ENCODE measurements at regions not wholly inside any gene's neighbourhood (a gene's known extent, or its start where the extent isn't known, plus 50 kb on each side); places are given as distances from the start of the nearest gene placed in this dataset.
"Not testable (repeated sequence)": the region's sequence is repeated elsewhere in the genome, so short reads cannot be mapped to it uniquely, and the experiment has no call there.

DNA sequence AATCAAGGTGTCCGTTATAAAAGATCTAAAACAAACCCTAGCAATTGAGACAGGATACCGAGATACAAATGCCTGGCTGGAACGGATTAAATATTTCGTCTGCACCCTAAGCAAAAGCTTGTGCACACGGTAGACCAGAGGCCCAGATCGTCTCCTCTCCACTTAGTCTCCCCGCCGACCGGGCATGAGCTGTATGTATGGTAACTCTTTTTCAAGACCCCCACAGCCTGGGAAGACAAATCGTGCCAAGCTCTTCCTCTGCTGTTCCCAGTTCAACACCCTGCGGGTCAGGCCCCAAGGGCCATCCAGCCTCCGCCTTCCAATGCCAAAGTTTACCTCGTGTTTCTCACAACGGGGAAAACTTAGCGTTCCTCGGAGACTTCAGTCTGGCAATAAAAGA, 285.7 kb upstream of the GALNT17 start:
- DNase-seq (ENCODE audit: low read depth), result no peak

DNA sequence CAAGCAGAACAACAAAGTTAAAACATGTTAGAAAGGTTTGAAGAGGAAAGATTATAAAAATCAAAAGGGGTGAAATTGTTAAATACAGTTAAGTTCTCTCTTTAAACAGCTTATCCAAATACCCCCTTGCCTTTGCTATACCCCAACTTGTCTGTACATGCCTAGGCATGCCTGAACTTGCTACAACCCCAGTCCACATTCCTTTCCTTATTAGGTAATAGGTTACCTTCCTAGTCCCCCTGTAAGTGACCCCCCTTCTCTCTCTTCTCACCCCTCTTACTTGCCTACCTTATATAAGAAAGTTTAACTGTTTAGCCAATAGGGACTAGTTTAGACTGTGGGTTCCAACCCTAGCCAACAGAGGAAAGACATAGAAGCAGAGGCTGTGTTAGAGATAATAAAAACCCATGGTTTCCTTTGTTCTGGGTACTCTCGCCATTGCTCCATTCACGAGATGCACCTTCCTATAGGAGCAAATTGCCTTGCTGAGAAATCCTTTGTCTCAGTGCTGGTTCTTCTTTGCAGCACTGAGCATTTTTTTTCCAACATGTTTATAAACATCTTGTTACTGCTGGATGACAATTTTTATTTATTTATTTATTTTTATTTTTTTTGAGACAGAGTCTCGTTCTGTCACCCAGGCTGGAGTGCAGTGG, 282.2 kb upstream of the GALNT17 start:
- no peak for DNase-seq (ENCODE audit: low read depth)

DNA sequence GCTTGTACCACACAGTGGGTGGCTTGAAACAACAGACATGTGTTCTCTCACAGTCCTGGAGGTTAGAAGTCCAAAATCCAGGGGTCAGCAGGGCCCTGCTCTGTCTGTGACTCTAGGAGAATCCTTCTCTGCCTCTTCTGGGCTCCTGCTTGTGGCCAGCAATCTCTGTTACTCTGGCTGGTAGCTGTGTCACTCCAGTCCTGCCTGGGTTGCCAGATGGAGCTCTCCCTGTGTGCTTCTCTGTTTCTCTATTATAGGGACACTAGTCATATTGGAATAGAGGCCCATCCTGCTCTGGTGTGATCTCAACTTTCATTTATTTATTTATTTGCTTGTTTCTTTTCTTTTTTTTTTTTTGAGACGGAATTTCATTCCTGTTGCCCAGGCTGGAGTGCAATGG, 276.6 kb upstream of the GALNT17 start:
- DNase-seq (ENCODE audit: low read depth), result no peak

DNA sequence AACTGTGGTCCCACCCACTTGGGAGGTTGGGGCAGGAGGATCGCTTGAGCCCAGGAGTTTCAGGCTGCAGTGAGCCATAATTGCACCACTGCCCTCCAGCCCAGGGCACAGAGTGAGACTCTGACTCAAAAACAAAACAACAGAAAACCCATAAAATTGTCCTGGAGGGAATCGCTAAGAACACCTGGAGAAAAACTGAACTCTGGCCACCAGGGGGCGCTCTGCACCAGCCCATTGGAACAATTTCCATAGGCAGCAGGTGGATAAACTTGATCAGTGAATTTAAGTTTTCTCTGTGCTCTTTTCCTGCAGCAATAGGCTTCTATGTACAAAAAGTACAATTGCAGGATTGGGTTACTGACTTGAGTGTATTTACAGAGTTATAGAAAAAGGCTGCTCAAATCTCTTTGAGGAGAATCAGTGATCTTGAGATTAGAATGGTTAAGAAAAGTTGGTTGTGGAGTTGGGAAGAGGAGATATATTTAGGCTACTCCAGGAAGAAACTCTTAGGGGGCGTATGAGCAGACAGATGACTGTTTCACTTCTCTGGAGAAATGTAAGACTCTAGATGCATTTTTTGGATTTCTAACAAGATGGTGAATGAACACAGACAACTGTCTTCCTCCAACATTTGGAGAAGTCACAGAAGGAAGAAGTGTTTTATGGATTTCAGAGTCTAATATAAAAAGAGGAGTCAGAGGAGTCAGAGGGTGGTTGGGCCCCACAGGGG, 274.9 kb upstream of the GALNT17 start:
- peak; percentile 34 for DNase-seq (ENCODE audit: low read depth)

DNA sequence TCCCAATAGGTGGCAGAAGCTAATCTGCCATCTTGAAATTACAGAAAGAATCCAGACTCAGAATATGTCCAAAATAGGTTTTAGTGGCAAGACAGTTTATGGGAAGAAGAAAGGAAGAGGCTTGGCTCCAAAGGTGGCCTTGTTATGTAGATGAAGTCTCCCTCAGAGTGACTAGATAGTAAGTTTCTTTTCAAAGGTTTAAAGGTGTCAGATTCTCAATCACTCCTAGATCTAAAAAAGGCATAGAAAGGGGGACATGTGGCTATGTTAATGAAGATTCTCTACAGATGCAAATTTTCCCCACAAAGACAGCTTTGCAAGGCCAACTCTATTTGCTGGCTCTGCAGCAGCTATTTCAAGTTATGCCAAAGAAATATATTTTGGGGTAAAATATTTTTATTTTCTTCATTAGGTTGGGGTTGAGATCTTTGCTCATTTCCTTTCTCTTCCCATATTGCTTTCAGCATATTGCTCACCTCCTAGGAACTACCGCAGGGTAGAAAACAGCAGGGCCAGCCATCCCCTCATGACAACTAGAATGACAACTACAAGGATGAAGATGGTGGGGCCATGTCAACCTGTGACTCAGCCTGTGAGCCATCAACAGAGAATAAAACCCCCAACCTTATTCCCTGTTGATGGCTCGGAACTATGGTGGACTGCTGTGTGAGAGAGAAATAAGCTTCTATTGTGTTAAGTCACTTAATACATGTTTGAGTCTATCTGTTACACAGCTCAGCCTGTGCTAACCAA, 274.0 kb upstream of the GALNT17 start:
- DNase-seq (ENCODE audit: low read depth), result no peak

DNA sequence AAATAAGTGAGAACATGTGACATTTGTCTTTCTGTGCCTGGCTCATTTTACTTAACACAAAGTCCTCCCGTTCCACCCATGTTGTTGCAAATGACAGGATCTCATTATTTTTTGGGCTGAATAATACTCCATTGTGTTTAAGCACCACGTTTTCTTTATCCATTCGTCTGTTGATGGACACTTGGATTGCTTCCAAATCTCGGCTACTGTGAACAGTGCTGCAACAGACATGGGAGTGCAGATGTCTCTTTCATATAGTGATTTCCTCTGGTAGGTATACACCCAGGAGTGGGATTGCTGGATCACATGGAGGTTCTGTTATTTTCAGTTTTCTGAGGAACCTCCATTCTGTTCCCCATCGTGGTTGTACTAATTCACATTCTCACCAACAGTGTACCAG, 264.4 kb upstream of the GALNT17 start:
- DNase-seq (ENCODE audit: low read depth), result no peak

DNA sequence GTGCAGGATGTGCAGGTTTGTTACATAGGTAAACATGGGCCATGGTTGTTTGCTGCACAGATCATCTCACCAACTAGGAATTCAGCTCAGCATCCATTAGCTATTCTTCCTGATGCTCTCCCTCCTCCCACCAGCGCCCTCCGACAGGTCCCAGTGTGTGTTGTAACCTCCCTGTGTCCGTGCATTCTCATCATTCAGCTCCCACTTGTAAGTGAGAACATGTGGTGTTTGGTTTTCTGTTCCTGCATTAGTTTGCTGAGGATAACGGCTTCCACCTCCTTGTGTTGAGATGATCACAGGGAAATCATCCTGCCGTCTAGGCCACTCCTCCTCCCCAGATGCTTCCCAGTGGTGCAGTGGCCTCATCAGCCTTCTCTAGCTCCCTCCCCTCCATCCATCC, 261.6 kb upstream of the GALNT17 start:
- DNase-seq (ENCODE audit: low read depth), result no peak

DNA sequence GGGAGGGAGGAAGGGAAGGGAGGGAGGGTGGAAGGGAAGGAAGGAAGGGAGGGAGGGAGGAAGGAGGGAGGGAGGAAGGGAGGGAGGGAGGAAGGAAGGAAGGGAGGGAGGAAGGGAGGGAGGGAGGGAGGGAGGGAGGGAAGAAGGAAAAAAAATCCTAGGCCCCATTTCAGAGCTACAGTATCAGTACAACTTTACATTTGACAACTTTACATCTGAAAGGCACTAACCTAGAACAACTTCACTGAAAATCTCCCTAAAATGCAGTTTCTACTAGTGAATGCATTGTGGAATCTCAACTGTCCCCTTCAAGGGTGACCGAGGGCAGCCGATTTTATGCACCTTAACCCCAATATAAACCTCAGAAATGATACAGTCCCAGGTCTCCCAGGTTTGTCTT, 259.8 kb upstream of the GALNT17 start:
- no peak for DNase-seq (ENCODE audit: low read depth)

DNA sequence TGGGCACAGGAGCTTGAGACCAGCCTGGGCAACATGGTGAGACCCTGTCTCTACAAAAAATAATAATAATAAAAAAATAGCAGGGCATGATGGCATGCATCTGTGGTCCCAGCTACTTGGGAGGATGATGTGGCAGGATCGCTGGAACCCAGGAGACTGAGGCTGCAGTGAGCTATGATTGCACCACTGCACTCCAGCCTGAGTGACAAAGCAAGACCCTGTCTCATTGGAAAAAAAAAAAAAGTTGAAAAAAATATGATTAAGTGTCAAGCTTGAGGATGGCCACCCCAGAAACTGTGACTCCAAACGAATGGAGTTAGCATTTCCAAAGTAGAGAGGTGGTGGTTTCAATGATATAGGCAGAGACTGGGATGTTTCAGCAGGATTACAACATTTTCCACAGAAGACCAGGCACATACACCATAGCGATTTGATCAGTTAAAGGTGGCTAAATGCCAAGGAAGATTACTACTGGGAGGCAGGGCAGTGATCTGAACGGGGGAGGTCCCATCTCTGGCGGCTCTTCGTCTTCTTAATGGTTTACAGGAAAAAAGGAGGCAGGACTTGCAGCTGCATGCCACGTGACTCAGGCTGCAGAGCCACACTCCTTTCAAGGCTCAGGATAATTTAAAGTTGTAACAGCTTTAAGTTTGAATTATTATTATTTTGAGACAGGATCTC, 250.6 kb upstream of the GALNT17 start:
- DNase-seq (ENCODE audit: low read depth), result no peak

DNA sequence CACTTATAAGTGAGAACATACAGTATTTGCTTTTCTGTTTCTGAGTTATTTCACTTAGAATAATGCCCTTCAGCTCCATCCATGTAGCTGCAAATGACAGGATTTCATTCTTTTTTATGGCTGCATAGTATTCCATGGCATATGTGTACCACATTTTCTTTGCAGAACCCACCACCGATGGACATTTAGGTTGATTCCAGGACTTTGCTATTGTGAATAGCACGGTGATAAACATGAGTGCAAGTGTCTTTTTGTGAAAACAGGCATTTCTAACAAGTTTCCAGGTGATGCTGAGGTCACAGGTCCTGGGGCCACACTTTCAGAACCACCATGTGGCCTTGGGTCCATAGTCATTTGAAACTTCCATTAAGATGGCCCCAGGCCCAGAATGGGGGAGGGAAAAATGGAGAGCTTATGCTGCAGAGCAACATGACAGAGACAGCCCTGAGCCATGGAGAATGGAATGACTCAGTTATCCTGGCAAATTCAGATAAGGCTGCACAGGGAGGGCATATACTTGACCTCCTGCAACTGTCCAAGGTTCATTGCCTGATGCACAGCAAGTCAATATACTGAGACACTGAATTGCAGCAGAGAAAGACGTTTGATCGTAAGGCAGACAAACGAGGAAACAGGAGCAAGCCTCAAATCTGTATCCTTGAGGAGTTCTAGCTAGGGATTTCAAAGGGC, 248.0 kb upstream of the GALNT17 start:
- no peak for DNase-seq (ENCODE audit: low read depth)

DNA sequence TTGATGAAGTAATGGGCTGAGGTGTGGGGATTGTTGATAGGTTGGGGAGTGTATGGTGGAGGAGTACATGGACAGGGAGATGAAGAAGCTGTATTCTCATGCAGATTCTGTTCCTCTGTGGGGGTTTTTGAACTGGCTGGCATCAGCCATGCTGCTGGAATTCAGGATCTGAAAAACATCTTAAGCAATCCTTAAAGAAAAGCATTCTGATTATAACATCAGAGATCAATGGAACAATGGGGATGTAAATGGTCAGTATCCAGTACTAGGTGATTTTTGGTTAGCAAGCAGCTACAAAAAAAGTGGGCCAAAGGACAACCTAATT, 247.5 kb upstream of the GALNT17 start:
- no peak for DNase-seq (ENCODE audit: low read depth)

DNA sequence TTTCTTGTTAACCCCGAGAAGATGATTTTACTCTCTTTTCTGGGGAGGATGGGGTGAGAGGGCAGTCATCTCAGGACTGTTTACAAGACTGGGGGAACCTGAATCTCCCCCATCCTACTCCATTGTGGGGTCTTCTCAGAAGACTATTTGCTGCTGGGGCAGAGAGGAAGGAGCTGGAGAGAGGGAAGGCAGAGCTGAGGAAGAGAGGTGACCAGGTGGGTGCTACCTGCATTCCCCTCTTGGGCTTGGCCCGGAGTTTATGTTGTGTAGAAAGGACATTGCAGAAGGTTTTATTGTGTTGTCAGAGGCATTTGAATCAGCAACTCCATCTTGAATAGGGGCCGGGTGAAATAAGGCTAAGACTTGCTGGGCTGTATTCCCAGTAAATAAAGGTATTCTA, 247.1 kb upstream of the GALNT17 start:
- DNase-seq (ENCODE audit: low read depth), result no peak

DNA sequence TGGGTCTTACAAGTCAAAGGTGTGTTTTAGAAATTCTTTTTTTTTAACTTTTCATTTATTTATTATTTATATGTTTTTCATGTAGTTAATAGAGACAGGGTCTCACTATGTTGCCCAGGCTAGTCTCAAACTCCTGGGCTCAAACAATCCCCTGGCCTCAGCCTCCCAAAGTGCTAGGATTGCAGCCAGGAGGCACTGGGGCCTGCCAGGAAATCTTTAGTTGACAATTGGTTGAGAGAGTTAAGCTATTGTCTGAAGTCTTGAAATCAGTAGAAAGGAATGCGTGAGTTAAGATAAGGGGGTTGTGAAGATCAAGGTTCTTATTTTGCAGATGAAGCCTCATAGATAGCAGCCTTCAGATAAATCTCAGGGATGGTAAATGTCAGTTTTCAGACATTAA, 245.4 kb upstream of the GALNT17 start:
- DNase-seq (ENCODE audit: low read depth), result no peak

DNA sequence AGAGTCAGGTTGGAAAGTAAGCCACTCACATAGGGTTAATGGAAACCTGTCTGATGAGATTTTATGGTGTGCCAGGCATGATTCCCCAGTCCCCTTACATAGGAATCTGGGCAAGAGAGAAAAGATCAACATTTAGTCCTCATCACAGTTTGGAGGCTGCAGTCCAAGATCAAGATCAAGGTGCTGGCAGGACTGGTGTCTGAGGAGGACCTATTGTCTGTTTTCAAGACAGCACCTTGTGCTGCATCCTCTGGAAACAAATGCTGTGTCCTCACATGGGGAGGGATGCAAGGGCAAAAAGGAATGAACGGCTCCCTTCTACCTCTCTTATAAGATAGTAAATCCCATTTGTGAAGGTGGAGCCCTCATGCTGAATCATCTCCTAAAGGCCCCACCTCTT, 244.8 kb upstream of the GALNT17 start:
- DNase-seq (ENCODE audit: low read depth), result no peak

DNA sequence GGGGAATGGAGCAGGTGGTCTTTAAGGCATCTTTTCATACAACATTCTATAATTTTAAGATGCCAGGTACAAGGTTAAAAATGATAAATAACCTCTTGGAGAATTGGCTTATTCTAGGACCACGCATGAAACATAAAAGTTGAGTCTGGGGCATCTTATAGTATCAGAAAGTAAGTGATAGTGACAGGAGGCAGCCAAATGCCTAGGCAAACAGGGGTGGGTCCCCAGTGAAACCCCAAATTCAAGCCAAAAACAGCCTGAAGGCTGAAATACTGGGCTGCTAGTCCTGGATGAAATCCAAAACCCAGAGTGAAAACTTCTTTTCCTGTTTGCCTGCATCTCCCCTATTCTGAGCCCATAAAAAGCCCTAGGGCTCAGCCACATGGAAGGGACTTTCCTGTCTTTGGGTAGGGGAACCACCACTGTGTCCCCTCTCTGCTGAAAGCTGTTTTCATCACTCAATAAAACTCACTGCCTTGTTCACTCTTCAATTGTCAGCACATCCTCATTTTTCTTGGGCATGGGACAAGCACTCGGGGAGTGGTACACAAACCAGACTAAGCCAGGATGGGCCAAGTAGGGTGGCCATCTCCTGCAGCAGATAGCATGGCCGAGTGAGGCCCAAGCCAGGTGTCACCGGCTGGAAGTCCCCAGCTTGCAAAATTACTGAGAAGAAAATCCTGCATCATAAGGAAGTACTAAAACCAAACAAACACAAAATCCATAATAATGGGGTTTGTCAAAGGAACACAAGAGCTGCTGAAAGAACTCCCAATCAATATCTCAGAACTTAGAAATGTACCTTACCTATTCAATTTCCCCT, 241.6 kb upstream of the GALNT17 start:
- no peak for DNase-seq (ENCODE audit: low read depth)

DNA sequence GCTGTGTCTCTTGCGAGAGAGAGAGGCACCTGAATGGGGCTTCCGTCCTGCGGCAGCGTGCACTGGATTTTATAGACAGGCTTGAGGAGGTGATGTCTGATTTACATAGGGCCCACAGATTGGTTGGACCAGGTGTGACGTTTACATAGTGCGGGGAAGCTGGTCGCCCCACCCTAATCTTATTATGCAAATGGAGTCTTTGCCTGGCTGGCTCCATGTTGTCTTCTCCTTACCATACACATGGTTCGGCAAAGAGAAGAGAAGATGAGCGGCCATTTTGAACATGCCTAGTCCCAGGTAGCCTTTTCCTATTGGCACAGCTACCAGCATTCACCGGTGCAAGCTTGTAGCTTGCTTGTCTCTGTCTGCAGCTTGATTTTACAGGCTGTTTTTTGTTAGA, 238.5 kb upstream of the GALNT17 start:
- no peak for DNase-seq (ENCODE audit: low read depth)

DNA sequence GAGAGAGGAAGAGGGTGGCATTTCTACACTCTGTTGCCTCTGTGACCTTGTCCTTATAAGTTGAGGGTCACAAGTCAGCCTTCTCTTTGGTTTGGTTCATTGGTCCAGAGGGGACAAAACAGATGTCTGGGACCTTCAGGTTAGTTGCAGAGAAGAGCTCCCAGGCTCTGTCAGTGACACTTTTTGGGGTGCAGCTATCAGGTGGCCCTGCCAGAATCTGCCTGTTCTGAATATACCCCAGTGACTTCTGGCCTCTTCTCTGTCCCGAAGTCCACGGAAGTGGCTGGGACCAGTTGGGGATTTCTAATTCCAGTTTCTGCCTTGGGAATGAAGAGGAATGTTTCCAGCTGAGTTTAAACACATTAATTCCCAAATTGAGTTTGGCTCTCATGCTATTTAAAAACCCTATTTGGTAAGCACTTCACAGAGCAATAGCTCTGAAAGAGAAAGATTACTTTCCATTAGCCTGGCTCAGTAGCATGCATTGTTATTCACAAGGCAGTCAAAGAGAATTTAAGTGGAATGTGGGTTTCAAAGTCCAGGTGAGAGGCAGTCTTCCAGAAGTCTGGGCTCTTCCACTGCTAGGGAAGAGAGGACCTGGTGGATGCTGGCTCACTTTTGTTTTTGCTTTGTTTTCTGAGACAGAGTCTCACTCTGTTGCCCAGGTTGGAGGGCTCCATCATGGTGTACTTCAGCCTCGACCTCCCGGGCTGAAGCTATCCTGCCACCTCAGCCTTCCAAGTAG, 237.8 kb upstream of the GALNT17 start:
- no peak for DNase-seq (ENCODE audit: low read depth)

DNA sequence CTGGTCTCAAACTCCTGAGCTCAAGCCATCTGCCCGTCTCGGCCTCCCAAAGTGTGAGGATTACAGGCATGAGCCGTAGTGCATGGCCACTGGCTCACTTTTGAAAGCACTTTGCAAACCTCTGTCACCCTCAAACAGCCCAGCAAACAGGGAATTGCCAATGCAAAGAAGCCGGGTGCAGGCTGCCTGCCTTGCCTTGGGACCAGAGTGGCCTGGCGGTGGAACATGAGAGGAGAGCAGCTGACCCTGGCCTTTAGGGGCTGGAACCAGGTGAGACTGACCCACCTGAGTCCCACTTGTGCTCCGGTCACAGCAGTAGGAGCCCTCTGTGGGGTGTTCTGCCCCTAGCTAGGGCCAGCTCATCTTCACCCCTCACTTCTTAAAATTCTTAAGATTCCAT, 237.1 kb upstream of the GALNT17 start:
- no peak for DNase-seq (ENCODE audit: low read depth)

DNA sequence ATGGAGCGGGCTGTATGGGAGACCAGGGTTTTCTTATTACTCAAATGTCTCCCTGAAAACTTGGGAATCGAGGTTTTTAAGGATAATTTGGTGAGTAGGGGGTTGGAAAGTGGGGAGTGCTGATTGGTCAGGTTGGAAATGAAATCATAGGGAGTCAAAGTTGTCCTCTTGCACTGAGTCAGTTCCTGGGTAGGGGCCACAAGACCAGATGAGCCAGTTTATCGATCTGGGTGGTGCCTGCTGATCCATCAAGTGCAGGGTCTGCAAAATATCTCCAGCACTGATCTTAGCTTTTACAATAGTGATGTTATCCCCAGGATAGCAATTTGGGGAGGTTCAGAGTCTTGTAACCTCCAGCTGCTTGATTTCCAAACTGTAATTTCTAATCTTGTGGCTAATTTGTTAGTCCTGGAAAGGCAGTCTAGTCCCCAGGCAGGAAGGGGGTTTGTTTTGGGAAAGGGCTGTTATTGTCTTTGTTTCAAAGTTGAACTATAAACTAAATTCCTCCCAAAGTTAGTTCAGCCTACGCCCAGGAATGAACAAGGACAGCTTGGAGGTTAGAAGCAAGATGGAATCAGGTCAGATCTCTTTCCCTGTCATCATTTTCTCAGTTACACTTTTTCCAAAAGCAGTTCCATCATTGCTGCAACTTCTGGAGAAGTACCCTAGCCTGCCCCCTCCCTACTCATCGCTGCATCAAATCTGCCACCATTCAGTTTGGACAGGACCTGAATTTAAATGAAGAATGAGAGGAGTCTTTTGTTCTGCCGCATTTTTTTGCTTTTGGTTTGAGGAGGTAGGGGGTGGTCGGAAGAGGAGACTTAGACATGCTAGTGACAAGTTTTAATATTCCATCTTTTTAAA, 236.4 kb upstream of the GALNT17 start:
- not testable (repeated sequence) for DNase-seq (ENCODE audit: low read depth)
